ENCODE measurements at regions not wholly inside any gene's neighbourhood (a gene's known extent, or its start where the extent isn't known, plus 50 kb on each side); places are given as distances from the start of the nearest gene placed in this dataset.

- Mint-ChIP-seq H3K27ac (no peak overlapping the region), H3K9me3 (peaks cover 0 to 6% (median 0%) of the 10 kb centered on the region in 11 donors), H3K4me3 (no peak overlapping the region), H3K4me1 (peaks cover 0 to 15% (median 6%) of the 10 kb centered on the region in 7 donors), H3K36me3 (peaks cover 0 to 19% (median 8%) of the 10 kb centered on the region in 5 donors), H3K27me3 (no peaks in the 10 kb centered on the region)
- intact Hi-C loops (cut with micrococcal nuclease) = no loop called here
- Histone ChIP-seq H3K36me3 (ENCODE audit: control insufficient read depth in 2 of 3, insufficient read depth in 3 of 3, low read length in 3 of 3) (no peaks in the 10 kb centered on the region), H3K27me3 (ENCODE audit: control insufficient read depth in 2 of 2, insufficient read depth in 2 of 2, low read length in 2 of 2) (no peaks in the 10 kb centered on the region), H3K27ac (ENCODE audit: low read depth, low read length) (no peak overlapping the region), H3K9me3 (ENCODE audit: control insufficient read depth in 2 of 3, low read length in 3 of 3) (no peaks in the 10 kb centered on the region), H3K4me3 (ENCODE audit: low read length) (no peak overlapping the region), H3K4me1 (ENCODE audit: control insufficient read depth in 2 of 2, insufficient read depth in 2 of 2, low read length in 2 of 2) (no peaks in the 10 kb centered on the region)
- DNase-seq (no peak), ATAC-seq (no peak)
- POLR2A ChIA-PET = no interaction called here
- CTCF ChIA-PET = no interaction called here
Observed at GRCh38 chr11:112352907-112353306, 92.2 kb upstream of the PLET1 start.

DNA sequence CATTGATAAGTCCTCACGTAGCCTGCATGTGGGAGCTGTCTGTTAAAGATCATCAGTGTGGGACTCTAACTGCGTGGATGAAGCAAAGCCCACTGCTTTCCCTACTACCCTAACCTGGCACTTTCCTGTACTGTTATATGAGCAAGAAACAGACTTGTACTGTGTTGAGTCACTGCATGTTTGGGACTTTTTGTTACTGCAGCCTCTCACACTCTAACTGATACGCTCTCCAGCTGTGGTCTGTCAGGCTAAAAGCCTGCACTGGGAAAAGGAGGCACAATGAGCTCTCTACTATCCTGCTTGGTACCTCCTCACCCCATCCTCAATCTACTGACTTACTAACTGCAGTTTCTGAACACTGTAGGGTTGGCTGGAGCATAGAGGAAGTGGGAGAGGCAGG is 93.7 kb upstream of the PLET1 start:
- Mint-ChIP-seq H3K27ac (peak overlapping the region in 1 of 9 donors; percentile 24), H3K36me3 (peaks cover 0 to 22% (median 8%) of the 10 kb centered on the region in 5 donors), H3K4me3 (no peak overlapping the region), H3K27me3 (no peaks in the 10 kb centered on the region), H3K4me1 (peaks cover 0 to 9% (median 0%) of the 10 kb centered on the region in 7 donors), H3K9me3 (peaks cover 0 to 6% (median 0%) of the 10 kb centered on the region in 11 donors)
- Histone ChIP-seq H3K27me3 (ENCODE audit: control insufficient read depth in 2 of 2, insufficient read depth in 2 of 2, low read length in 2 of 2) (no peaks in the 10 kb centered on the region), H3K9me3 (ENCODE audit: control insufficient read depth in 2 of 3, low read length in 3 of 3) (no peaks in the 10 kb centered on the region), H3K4me3 (ENCODE audit: low read length) (no peak overlapping the region), H3K36me3 (ENCODE audit: control insufficient read depth in 2 of 3, insufficient read depth in 3 of 3, low read length in 3 of 3) (no peaks in the 10 kb centered on the region), H3K27ac (ENCODE audit: low read depth, low read length) (no peak overlapping the region), H3K4me1 (ENCODE audit: control insufficient read depth in 2 of 2, insufficient read depth in 2 of 2, low read length in 2 of 2) (no peaks in the 10 kb centered on the region)
- intact Hi-C loops (cut with micrococcal nuclease) = no loop called here
- ChIA-PET CTCF (interaction anchor here (1.3 kb wide), 1 partner anchor 73 kb away, joined by 3 read pairs; no protein-coding TSS in a partner anchor), POLR2A (no interaction called here)
- no peak for DNase-seq
- ATAC-seq = no peak

GRCh38 chr11:112355726-112356125 is 95.1 kb upstream of the PLET1 start:
- CTCF ChIA-PET = interaction anchor here (1.3 kb wide), 1 partner anchor 74 kb away, joined by 3 read pairs; no protein-coding TSS in a partner anchor
- POLR2A ChIA-PET = no interaction called here
- DNase-seq (no peak), ATAC-seq (no peak)
- Histone ChIP-seq H3K4me3 (ENCODE audit: low read length) (no peak overlapping the region), H3K27ac (ENCODE audit: low read depth, low read length) (no peak overlapping the region), H3K4me1 (ENCODE audit: control insufficient read depth in 2 of 2, insufficient read depth in 2 of 2, low read length in 2 of 2) (no peaks in the 10 kb centered on the region), H3K36me3 (ENCODE audit: control insufficient read depth in 2 of 3, insufficient read depth in 3 of 3, low read length in 3 of 3) (no peaks in the 10 kb centered on the region), H3K9me3 (ENCODE audit: control insufficient read depth in 2 of 3, low read length in 3 of 3) (no peaks in the 10 kb centered on the region), H3K27me3 (ENCODE audit: control insufficient read depth in 2 of 2, insufficient read depth in 2 of 2, low read length in 2 of 2) (no peaks in the 10 kb centered on the region)
- intact Hi-C loops (cut with micrococcal nuclease) = no loop called here
- no peak overlapping the region for H3K27ac Mint-ChIP-seq
- peaks cover 0 to 6% (median 0%) of the 10 kb centered on the region in 11 donors for H3K9me3 Mint-ChIP-seq
- peaks cover 0 to 9% (median 0%) of the 10 kb centered on the region in 7 donors for H3K4me1 Mint-ChIP-seq
- no peaks in the 10 kb centered on the region for H3K27me3 Mint-ChIP-seq
- H3K36me3 Mint-ChIP-seq = peaks cover 0 to 18% (median 6%) of the 10 kb centered on the region in 5 donors
- H3K4me3 Mint-ChIP-seq = no peak overlapping the region

- Mint-ChIP-seq H3K4me1 (peaks cover 0 to 13% (median 4%) of the 10 kb centered on the region in 7 donors), H3K27ac (no peak overlapping the region), H3K9me3 (peaks cover 0 to 3% (median 0%) of the 10 kb centered on the region in 11 donors), H3K27me3 (no peaks in the 10 kb centered on the region), H3K36me3 (peaks cover 0 to 22% (median 9%) of the 10 kb centered on the region in 5 donors), H3K4me3 (no peak overlapping the region)
- H3K27ac ChIP-seq (ENCODE audit: low read depth, low read length) = no peak overlapping the region
- no peaks in the 10 kb centered on the region for H3K9me3 ChIP-seq (ENCODE audit: control insufficient read depth in 2 of 3, low read length in 3 of 3)
- no peak overlapping the region for H3K4me3 ChIP-seq (ENCODE audit: low read length)
- no peaks in the 10 kb centered on the region for H3K4me1 ChIP-seq (ENCODE audit: control insufficient read depth in 2 of 2, insufficient read depth in 2 of 2, low read length in 2 of 2)
- no peaks in the 10 kb centered on the region for H3K27me3 ChIP-seq (ENCODE audit: control insufficient read depth in 2 of 2, insufficient read depth in 2 of 2, low read length in 2 of 2)
- intact Hi-C loops (cut with micrococcal nuclease) = no loop called here
- DNase-seq (no peak), ATAC-seq (no peak)
- CTCF ChIA-PET = no interaction called here
- H3K36me3 ChIP-seq (ENCODE audit: control insufficient read depth in 2 of 3, insufficient read depth in 3 of 3, low read length in 3 of 3) = no peaks in the 10 kb centered on the region
- POLR2A ChIA-PET = no interaction called here
Observed at GRCh38 chr11:112357488-112357887, 96.8 kb upstream of the PLET1 start.

DNA sequence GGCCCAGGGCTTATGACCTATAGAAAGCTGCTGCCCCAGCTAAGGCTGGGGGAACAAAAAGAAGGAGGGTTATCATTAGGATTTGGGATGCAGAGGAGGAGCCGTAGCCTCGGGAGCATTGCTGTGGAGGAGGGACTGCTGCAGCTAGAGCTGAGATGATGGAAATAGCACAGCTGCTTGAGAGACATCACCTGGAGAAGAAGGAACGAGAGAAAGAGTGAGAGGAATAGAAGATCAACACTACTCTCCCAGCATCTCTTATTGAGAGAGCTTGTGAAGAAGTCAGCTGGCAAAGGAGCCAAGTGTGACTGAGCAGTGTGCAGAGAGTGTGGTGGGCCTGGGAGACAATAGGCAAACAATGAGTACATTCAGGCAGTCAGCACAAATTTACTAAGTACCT is 100.7 kb upstream of the PLET1 start:
- no peaks in the 10 kb centered on the region for H3K4me1 ChIP-seq (ENCODE audit: control insufficient read depth in 2 of 2, insufficient read depth in 2 of 2, low read length in 2 of 2)
- no peaks in the 10 kb centered on the region for H3K36me3 ChIP-seq (ENCODE audit: control insufficient read depth in 2 of 3, insufficient read depth in 3 of 3, low read length in 3 of 3)
- CTCF ChIA-PET = no interaction called here
- POLR2A ChIA-PET = no interaction called here
- peaks cover 0 to 2% (median 0%) of the 10 kb centered on the region in 11 donors for H3K9me3 Mint-ChIP-seq
- no peak overlapping the region for H3K4me3 Mint-ChIP-seq
- no peaks in the 10 kb centered on the region for H3K9me3 ChIP-seq (ENCODE audit: control insufficient read depth in 2 of 3, low read length in 3 of 3)
- ATAC-seq (no peak), DNase-seq (no peak)
- H3K27me3 Mint-ChIP-seq = no peaks in the 10 kb centered on the region
- H3K27ac ChIP-seq (ENCODE audit: low read depth, low read length) = no peak overlapping the region
- H3K27me3 ChIP-seq (ENCODE audit: control insufficient read depth in 2 of 2, insufficient read depth in 2 of 2, low read length in 2 of 2) = no peaks in the 10 kb centered on the region
- H3K36me3 Mint-ChIP-seq = peaks cover 0 to 31% (median 14%) of the 10 kb centered on the region in 5 donors
- H3K4me1 Mint-ChIP-seq = peaks cover 0 to 10% (median 4%) of the 10 kb centered on the region in 7 donors
- H3K4me3 ChIP-seq (ENCODE audit: low read length) = no peak overlapping the region
- intact Hi-C loops (cut with micrococcal nuclease) = no loop called here
- H3K27ac Mint-ChIP-seq = peak overlapping the region in 2 of 9 donors; percentile 45 to 92

DNA sequence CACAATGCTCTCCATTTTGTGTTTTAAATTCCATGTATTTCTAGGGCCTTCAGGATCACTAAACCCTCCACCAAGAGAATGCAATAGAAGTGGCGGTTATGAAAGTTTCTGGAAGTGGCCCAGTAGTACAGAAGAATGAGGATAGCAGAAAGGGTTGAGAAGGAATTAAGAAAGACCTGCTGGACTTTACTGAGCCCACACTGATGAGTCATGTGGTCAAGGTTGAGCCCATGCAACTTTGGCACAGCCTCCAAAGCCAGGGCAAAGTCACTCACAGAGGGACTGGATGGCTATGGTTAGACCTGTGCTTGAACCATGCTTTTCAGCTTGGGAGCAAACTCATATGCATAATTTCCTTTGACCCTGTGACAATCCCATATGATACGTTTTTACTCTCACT is 102.9 kb upstream of the PLET1 start:
- ChIA-PET POLR2A (no interaction called here), CTCF (no interaction called here)
- Histone ChIP-seq H3K36me3 (ENCODE audit: control insufficient read depth in 2 of 3, insufficient read depth in 3 of 3, low read length in 3 of 3) (no peaks in the 10 kb centered on the region), H3K27me3 (ENCODE audit: control insufficient read depth in 2 of 2, insufficient read depth in 2 of 2, low read length in 2 of 2) (no peaks in the 10 kb centered on the region), H3K4me3 (ENCODE audit: low read length) (no peak overlapping the region), H3K4me1 (ENCODE audit: control insufficient read depth in 2 of 2, insufficient read depth in 2 of 2, low read length in 2 of 2) (no peaks in the 10 kb centered on the region), H3K27ac (ENCODE audit: low read depth, low read length) (no peak overlapping the region), H3K9me3 (ENCODE audit: control insufficient read depth in 2 of 3, low read length in 3 of 3) (no peaks in the 10 kb centered on the region)
- intact Hi-C loops (cut with micrococcal nuclease) = no loop called here
- H3K4me1 Mint-ChIP-seq = peaks cover 0 to 11% (median 1%) of the 10 kb centered on the region in 7 donors
- H3K36me3 Mint-ChIP-seq = peaks cover 0 to 41% (median 23%) of the 10 kb centered on the region in 5 donors
- ATAC-seq = no peak
- no peak for DNase-seq
- H3K27me3 Mint-ChIP-seq = no peaks in the 10 kb centered on the region
- no peak overlapping the region for H3K27ac Mint-ChIP-seq
- H3K4me3 Mint-ChIP-seq = no peak overlapping the region
- peaks cover 0 to 2% (median 0%) of the 10 kb centered on the region in 11 donors for H3K9me3 Mint-ChIP-seq

GRCh38 chr11:112364962-112365481 is 104.4 kb upstream of the PLET1 start:
- Mint-ChIP-seq H3K4me1 (peaks cover 0 to 11% (median 1%) of the 10 kb centered on the region in 7 donors), H3K9me3 (peaks cover 0 to 2% (median 0%) of the 10 kb centered on the region in 11 donors), H3K27me3 (no peaks in the 10 kb centered on the region), H3K4me3 (no peak overlapping the region), H3K36me3 (peaks cover 0 to 39% (median 23%) of the 10 kb centered on the region in 5 donors), H3K27ac (no peak overlapping the region)
- H3K36me3 ChIP-seq (ENCODE audit: control insufficient read depth in 2 of 3, insufficient read depth in 3 of 3, low read length in 3 of 3) = no peaks in the 10 kb centered on the region
- H3K4me3 ChIP-seq (ENCODE audit: low read length) = no peak overlapping the region
- intact Hi-C loops (cut with micrococcal nuclease) = no loop called here
- H3K9me3 ChIP-seq (ENCODE audit: control insufficient read depth in 2 of 3, low read length in 3 of 3) = no peaks in the 10 kb centered on the region
- POLR2A ChIA-PET = no interaction called here
- no peaks in the 10 kb centered on the region for H3K27me3 ChIP-seq (ENCODE audit: control insufficient read depth in 2 of 2, insufficient read depth in 2 of 2, low read length in 2 of 2)
- H3K4me1 ChIP-seq (ENCODE audit: control insufficient read depth in 2 of 2, insufficient read depth in 2 of 2, low read length in 2 of 2) = no peaks in the 10 kb centered on the region
- H3K27ac ChIP-seq (ENCODE audit: low read depth, low read length) = no peak overlapping the region
- DNase-seq = no peak
- CTCF ChIA-PET = no interaction called here
- no peak for ATAC-seq
